ENCODE measurements at regions not wholly inside any gene's neighbourhood (a gene's known extent, or its start where the extent isn't known, plus 50 kb on each side); places are given as distances from the start of the nearest gene placed in this dataset.

- TF ChIP-seq, protein P1, sequence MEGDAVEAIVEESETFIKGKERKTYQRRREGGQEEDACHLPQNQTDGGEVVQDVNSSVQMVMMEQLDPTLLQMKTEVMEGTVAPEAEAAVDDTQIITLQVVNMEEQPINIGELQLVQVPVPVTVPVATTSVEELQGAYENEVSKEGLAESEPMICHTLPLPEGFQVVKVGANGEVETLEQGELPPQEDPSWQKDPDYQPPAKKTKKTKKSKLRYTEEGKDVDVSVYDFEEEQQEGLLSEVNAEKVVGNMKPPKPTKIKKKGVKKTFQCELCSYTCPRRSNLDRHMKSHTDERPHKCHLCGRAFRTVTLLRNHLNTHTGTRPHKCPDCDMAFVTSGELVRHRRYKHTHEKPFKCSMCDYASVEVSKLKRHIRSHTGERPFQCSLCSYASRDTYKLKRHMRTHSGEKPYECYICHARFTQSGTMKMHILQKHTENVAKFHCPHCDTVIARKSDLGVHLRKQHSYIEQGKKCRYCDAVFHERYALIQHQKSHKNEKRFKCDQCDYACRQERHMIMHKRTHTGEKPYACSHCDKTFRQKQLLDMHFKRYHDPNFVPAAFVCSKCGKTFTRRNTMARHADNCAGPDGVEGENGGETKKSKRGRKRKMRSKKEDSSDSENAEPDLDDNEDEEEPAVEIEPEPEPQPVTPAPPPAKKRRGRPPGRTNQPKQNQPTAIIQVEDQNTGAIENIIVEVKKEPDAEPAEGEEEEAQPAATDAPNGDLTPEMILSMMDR (optimal IDR thresholded peaks at IDR 0.05 in 1 of 3, IDR thresholded peaks at IDR 0.05 in 1 of 3, conservative IDR thresholded peaks at IDR 0.05 in 1 of 3; ENCODE audit: extremely low read depth in 1 of 3, insufficient read depth in 2 of 3, low read length in 3 of 3): no peak
- no peak for TF ChIP-seq EZH2 (IDR thresholded peaks at IDR 0.05; ENCODE audit: low read length)
Measured at GRCh38 chr10:57142925-57143576, 782.0 kb upstream of the ZWINT start.

Data from keratinocyte (primary cell).